ENCODE measurements at regions not wholly inside any gene's neighbourhood (a gene's known extent, or its start where the extent isn't known, plus 50 kb on each side); places are given as distances from the start of the nearest gene placed in this dataset.

DNA sequence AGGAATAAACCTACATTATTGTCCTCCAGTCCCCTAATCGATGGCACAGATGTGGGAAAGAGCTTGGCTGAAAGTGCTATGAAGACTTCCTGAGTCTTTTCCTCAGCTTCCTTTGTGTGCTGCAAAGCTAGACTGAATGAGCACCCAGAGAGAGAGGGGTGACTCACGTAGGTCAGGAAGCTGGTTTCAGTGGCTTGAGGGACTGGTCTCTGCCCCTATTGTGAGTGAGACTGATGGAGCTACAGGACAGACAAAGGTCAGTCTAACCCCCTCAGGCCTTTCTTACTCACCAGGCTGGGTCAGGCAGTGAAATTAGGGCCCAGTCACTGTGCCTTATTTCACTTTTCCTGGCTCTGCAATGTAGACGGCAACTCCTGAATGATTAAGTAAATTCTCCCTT, 171.1 kb upstream of the GRB10 start:
- TF ChIP-seq POLR2A (IDR thresholded peaks at IDR 0.05; ENCODE audit: borderline replicate concordance, extremely low read depth, insufficient read depth, insufficient read length) (no peak), POLR2AphosphoS5 (IDR thresholded peaks at IDR 0.05; ENCODE audit: low read depth, low read length) (no peak)
- TF ChIP-seq, protein P1, sequence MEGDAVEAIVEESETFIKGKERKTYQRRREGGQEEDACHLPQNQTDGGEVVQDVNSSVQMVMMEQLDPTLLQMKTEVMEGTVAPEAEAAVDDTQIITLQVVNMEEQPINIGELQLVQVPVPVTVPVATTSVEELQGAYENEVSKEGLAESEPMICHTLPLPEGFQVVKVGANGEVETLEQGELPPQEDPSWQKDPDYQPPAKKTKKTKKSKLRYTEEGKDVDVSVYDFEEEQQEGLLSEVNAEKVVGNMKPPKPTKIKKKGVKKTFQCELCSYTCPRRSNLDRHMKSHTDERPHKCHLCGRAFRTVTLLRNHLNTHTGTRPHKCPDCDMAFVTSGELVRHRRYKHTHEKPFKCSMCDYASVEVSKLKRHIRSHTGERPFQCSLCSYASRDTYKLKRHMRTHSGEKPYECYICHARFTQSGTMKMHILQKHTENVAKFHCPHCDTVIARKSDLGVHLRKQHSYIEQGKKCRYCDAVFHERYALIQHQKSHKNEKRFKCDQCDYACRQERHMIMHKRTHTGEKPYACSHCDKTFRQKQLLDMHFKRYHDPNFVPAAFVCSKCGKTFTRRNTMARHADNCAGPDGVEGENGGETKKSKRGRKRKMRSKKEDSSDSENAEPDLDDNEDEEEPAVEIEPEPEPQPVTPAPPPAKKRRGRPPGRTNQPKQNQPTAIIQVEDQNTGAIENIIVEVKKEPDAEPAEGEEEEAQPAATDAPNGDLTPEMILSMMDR (IDR thresholded peaks at IDR 0.05 in 2 of 3, conservative IDR thresholded peaks at IDR 0.05 in 1 of 3; ENCODE audit: borderline replicate concordance in 1 of 3, insufficient read depth in 1 of 3, low read depth in 2 of 3, low read length in 2 of 3), result no peak
